ENCODE measurements at regions not wholly inside any gene's neighbourhood (a gene's known extent, or its start where the extent isn't known, plus 50 kb on each side); places are given as distances from the start of the nearest gene placed in this dataset.
"Not testable (repeated sequence)": the region's sequence is repeated elsewhere in the genome, so short reads cannot be mapped to it uniquely, and the experiment has no call there.

GRCh38 chr15:20184879-20185278 lies 356.7 kb downstream of the GOLGA6L6 start:
- H3K4me3 ChIP-seq; H3K4me2 ChIP-seq; H3K9me3 ChIP-seq (replicated peaks in 1 of 11); H3K36me3 ChIP-seq; H3K9ac ChIP-seq; H3K27me3 ChIP-seq; H4K20me1 ChIP-seq; H3K4me1 ChIP-seq; H3K27ac ChIP-seq: not testable (repeated sequence)

- not testable (repeated sequence) for H4K20me1 ChIP-seq; H3K4me1 ChIP-seq; H3K27ac ChIP-seq; H3K27me3 ChIP-seq; H3K9me3 ChIP-seq (replicated peaks in 1 of 11); H3K36me3 ChIP-seq; H3K4me2 ChIP-seq; H3K4me3 ChIP-seq; H3K9ac ChIP-seq
Measured at GRCh38 chr15:20168221-20168620, 373.4 kb downstream of the GOLGA6L6 start.

- H3K9ac ChIP-seq; H3K36me3 ChIP-seq; H3K9me3 ChIP-seq (replicated peaks in 1 of 11); H3K27ac ChIP-seq; H3K4me1 ChIP-seq; H3K4me2 ChIP-seq; H3K4me3 ChIP-seq; H4K20me1 ChIP-seq; H3K27me3 ChIP-seq: not testable (repeated sequence)
Measured at GRCh38 chr15:20153528-20153927, 388.1 kb downstream of the GOLGA6L6 start.

DNA sequence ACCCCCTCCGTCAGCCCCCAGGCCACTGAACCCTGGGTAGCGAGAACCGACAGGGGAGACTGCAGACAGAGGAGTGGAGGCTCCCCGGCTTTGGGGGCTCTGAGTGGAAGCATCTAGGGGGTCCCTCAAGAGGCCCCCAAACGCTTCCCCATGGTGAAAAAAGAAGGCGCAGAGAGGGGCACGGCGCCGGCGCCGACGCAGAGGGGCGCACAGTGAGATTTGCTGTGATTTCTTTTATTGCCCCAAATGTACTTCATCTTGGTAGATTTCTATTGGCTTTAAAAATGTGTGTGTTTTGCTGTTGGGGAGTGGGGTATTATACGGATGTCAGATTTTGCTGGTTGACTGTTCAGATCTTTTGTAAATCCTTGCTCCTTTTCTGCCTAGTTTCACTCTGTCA lies 392.9 kb downstream of the GOLGA6L6 start:
- not testable (repeated sequence) for H3K4me1 ChIP-seq; H4K20me1 ChIP-seq; H3K9me3 ChIP-seq (replicated peaks in 1 of 11); H3K4me3 ChIP-seq; H3K27ac ChIP-seq; H3K9ac ChIP-seq; H3K36me3 ChIP-seq; H3K27me3 ChIP-seq; H3K4me2 ChIP-seq

DNA sequence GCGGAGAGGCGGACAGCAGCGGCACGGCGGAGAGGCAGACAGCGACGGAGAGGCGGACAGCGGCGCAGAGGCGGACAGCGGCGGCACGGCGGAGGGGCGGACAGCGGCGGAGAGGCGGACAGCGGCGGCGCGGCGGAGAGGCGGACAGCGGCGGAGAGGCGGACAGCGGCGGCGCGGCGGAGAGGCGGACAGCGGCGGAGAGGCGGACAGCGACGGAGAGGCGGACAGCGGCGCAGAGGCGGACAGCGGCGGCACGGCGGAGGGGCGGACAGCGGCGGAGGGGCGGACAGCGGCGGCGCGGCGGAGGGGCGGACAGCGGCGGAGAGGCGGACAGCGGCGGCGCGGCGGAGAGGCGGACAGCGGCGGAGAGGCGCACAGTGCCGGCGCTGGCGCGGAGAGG lies 393.6 kb downstream of the GOLGA6L6 start:
- not testable (repeated sequence) for H3K4me3 ChIP-seq, H3K27ac ChIP-seq, H4K20me1 ChIP-seq

GRCh38 chr15:20144333-20145036 lies 397.1 kb downstream of the GOLGA6L6 start:
- H3K27ac ChIP-seq; H3K27me3 ChIP-seq; H3K36me3 ChIP-seq; H3K4me2 ChIP-seq; H3K4me3 ChIP-seq; H3K9me3 ChIP-seq (replicated peaks in 1 of 11); H3K9ac ChIP-seq; H3K4me1 ChIP-seq; H4K20me1 ChIP-seq: not testable (repeated sequence)

More for the DNA sequence above, 393.6 kb downstream of the GOLGA6L6 start:
- H3K36me3 ChIP-seq; H3K9ac ChIP-seq; H3K4me1 ChIP-seq; H3K27me3 ChIP-seq; H3K9me3 ChIP-seq (replicated peaks in 1 of 11); H3K4me2 ChIP-seq: not testable (repeated sequence)

GRCh38 chr15:20142906-20143305 lies 398.7 kb downstream of the GOLGA6L6 start:
- H3K27ac ChIP-seq; H3K27me3 ChIP-seq; H3K9me3 ChIP-seq (replicated peaks in 1 of 11); H3K4me3 ChIP-seq; H4K20me1 ChIP-seq; H3K36me3 ChIP-seq; H3K4me1 ChIP-seq; H3K4me2 ChIP-seq; H3K9ac ChIP-seq: not testable (repeated sequence)

- not testable (repeated sequence) for H3K4me3 ChIP-seq; H3K36me3 ChIP-seq; H3K27me3 ChIP-seq; H3K4me1 ChIP-seq; H3K4me2 ChIP-seq; H3K9me3 ChIP-seq (replicated peaks in 1 of 11); H3K27ac ChIP-seq; H4K20me1 ChIP-seq; H3K9ac ChIP-seq
Measured at GRCh38 chr15:20142410-20142809, 399.2 kb downstream of the GOLGA6L6 start.

DNA sequence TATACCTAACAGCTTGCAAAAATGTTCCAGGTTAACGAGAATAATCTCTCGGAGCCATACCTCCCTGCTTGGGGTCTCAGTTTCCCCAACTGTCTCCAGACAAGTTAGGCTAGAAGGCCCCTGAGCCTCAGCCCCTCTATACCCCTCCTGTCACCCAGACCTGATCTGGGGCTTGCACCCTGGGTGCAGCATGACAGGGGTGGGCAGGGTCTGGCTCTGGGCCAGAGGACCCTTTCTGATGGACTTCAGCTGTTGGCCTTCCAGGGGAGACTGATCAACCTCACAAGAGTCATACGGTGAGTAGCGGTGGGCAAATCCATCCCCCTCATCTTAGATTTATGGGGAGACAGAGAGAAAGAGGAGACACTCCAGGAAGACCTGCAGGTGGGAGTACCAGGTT lies 416.9 kb downstream of the GOLGA6L6 start:
- not testable (repeated sequence) for H3K4me2 ChIP-seq; H3K36me3 ChIP-seq; H3K9ac ChIP-seq; H3K27me3 ChIP-seq; H3K4me1 ChIP-seq; H3K9me3 ChIP-seq (replicated peaks in 1 of 11); H3K27ac ChIP-seq; H4K20me1 ChIP-seq; H3K4me3 ChIP-seq

DNA sequence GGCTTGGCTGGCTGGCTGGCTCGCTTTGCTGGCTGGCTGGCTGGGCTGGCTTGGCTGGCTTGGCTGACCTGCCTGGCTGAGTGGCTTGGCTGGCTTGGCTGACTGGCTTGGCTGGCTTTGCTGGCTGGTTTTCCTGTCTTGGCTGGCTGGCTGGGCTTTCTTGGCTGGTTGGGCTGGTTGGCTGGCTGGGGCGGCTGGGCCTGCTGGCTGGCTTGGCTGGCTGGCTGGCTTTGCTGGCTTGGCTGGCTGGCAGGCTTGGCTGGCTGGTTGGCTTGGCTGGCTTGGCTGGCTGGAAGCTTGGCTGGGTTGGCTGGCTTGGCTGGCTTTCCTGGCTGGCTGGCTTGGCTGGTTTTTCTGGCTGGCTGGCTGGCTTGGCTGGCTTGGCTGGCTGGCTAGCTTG lies 435.6 kb downstream of the GOLGA6L6 start:
- Histone ChIP-seq H3K36me3 (no peaks in the 10 kb centered on the region), H3K4me1 (no peaks in the 10 kb centered on the region), H3K27ac (no peak overlapping the region), H3K4me3 (no peak overlapping the region), H3K4me2 (no peak overlapping the region), H4K20me1 (no peaks in the 10 kb centered on the region), H3K9me3 (replicated peaks in 1 of 11) (peaks cover 10 to 23% (median 14%) of the 10 kb centered on the region in 11 experiments), H3K9ac (no peak overlapping the region), H3K27me3 (no peaks in the 10 kb centered on the region)
- no peak for TF ChIP-seq Cebpa-rat (IDR thresholded peaks at IDR 0.05)

- H3K36me3 ChIP-seq, H3K4me3 ChIP-seq, H3K27ac ChIP-seq, H3K4me2 ChIP-seq, H3K9ac ChIP-seq, H3K27me3 ChIP-seq, H4K20me1 ChIP-seq, H3K4me1 ChIP-seq: not testable (repeated sequence)
- H3K9me3 ChIP-seq (replicated peaks in 1 of 11) = peaks cover 10 to 23% (median 14%) of the 10 kb centered on the region in 11 experiments
Measured at GRCh38 chr15:20105011-20105990, 436.3 kb downstream of the GOLGA6L6 start.

DNA sequence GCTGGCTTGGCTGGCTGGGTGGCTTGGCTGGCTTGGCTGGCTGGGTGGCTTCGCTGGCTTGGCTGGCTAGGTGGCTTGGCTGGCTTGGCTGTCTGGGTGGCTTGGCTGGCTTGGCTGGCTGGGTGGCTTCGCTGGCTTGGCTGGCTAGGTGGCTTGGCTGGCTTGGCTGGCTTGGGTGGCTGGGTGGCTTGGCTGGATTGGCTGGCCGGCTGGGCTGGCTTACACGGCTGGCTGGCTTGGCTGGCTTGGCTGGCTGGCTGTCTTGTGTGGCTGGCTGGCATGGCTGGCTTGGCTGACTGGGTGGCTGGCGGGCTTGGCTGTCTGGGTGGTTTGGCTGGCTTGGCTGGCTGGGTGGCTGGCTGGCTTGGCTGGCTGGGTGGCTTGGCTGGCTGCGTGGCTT lies 437.0 kb downstream of the GOLGA6L6 start:
- not testable (repeated sequence) for H3K4me1 ChIP-seq, H3K4me3 ChIP-seq, H4K20me1 ChIP-seq, H3K36me3 ChIP-seq, H3K9ac ChIP-seq, H3K27me3 ChIP-seq, H3K27ac ChIP-seq, H3K4me2 ChIP-seq
- peaks cover 10 to 23% (median 14%) of the 10 kb centered on the region in 11 experiments for H3K9me3 ChIP-seq (replicated peaks in 1 of 11)

DNA sequence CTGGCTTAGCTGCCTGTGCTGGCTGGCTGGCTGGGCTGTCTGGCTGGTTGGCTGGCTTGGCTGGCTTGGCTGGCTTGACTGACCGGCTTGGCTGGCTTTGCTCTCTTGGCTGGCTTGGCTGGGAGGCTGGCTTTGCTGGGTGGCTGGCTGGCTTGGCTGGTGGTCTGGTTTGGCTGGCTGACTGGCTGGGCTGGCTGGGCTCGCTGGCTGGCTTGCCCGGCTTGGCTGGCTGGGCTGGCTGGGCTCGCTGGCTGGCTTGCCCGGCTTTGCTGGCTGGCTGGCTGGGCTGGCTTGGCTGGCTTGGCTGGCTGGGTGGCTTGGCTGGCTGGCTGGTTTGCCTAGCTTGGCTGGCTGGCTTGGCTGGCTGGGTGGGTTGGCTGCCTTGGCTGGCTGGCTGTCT lies 438.7 kb downstream of the GOLGA6L6 start:
- H3K4me1 ChIP-seq, H3K4me3 ChIP-seq, H3K27ac ChIP-seq, H3K4me2 ChIP-seq, H3K27me3 ChIP-seq, H3K9ac ChIP-seq, H3K36me3 ChIP-seq, H4K20me1 ChIP-seq: not testable (repeated sequence)
- H3K9me3 ChIP-seq (replicated peaks in 1 of 11) = peaks cover 10 to 23% (median 14%) of the 10 kb centered on the region in 11 experiments

DNA sequence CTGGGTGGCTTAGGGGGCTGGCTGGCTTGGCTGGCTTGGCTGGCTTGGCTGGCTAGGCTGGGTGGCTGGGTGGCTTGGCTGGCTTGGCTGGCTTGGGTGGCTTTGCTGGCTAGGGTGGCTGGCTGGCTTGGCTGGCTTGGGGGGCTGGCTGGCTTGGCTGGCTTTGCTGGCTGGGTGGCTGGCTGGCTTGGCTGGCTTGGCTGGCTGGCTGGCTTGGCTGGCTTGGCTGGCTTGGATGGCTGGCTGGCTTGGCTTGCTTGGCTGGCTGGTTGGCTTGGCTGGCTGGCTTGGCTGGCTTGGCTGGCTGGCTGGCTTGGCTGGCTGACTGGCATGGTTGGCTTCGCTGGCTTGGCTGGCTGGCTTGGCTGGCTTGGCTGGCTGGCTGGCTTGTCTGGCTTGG lies 439.4 kb downstream of the GOLGA6L6 start:
- H4K20me1 ChIP-seq, H3K4me2 ChIP-seq, H3K4me1 ChIP-seq, H3K4me3 ChIP-seq, H3K27ac ChIP-seq, H3K27me3 ChIP-seq, H3K9ac ChIP-seq, H3K36me3 ChIP-seq: not testable (repeated sequence)
- H3K9me3 ChIP-seq (replicated peaks in 1 of 11) = peaks cover 10 to 23% (median 14%) of the 10 kb centered on the region in 11 experiments

Data from BLaER1 treated with 17β-estradiol and CSF1 and Interleukin-3, amounts not matched to agents 10 nM and 100 nM (cell line).